ENCODE measurements at regions not wholly inside any gene's neighbourhood (a gene's known extent, or its start where the extent isn't known, plus 50 kb on each side); places are given as distances from the start of the nearest gene placed in this dataset.

DNA sequence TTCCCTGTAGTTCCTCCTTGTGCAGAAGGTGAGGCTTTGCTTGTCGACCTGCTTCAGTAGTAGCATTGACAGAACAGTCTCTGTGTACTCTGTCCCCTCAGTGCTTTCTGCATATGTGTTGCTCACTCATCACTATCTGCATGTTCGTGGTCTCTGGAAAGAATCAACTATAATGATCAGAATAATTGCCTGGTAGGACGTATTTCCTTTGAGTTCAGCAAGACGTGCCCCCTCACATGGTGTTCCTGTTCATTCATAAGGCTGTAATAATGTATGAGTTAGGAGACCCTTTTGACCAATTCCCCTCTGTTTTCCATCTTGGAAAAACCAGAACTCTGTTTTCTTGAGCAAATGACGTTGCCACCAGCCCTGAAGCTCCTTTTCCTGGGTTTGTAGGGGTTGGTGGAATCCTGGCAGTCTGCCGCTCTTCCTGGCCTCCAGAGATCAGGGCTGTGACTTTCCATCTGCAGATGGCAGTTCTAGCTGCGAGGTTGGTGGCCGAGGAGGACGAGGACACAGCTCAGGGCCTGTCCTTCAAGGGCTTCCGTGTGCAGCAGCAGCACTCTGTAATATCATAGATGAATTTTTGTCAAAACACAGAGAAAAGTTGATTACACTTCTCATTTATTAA, 61.9 kb downstream of the EXOSC2 start:
- no peak overlapping the region for H3K4me3 ChIP-seq (ENCODE audit: low read depth, low read length)
- TF ChIP-seq, protein P1, sequence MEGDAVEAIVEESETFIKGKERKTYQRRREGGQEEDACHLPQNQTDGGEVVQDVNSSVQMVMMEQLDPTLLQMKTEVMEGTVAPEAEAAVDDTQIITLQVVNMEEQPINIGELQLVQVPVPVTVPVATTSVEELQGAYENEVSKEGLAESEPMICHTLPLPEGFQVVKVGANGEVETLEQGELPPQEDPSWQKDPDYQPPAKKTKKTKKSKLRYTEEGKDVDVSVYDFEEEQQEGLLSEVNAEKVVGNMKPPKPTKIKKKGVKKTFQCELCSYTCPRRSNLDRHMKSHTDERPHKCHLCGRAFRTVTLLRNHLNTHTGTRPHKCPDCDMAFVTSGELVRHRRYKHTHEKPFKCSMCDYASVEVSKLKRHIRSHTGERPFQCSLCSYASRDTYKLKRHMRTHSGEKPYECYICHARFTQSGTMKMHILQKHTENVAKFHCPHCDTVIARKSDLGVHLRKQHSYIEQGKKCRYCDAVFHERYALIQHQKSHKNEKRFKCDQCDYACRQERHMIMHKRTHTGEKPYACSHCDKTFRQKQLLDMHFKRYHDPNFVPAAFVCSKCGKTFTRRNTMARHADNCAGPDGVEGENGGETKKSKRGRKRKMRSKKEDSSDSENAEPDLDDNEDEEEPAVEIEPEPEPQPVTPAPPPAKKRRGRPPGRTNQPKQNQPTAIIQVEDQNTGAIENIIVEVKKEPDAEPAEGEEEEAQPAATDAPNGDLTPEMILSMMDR (IDR thresholded peaks at IDR 0.05; ENCODE audit: control insufficient read depth, extremely low read depth, insufficient read depth), result no peak
- DNase-seq (ENCODE audit: low read depth), result no peak

DNA sequence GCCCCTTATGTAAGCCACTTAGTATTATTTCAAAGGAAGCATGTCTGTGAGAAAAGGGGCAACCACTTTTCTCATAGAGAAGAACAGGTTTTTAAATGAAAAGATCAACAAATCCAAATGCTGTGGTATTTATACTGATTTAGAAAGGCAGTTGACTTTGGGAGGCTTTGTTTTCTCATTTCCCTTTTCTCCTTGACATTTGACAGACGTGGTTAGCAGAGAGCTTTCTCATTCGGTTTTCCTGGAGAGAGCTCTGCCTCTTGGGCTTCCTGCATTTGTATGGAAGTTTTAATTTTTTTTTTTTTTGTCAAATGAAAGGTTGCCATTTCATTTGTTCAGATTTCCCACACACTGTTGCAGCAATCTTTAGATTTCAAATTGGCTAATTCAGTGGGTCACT, 62.5 kb downstream of the EXOSC2 start:
- TF ChIP-seq, protein P1 (IDR thresholded peaks at IDR 0.05; ENCODE audit: control insufficient read depth, extremely low read depth, insufficient read depth), result no peak
- H3K4me3 ChIP-seq (ENCODE audit: low read depth, low read length), result no peak overlapping the region
- DNase-seq (ENCODE audit: low read depth), result no peak

DNA sequence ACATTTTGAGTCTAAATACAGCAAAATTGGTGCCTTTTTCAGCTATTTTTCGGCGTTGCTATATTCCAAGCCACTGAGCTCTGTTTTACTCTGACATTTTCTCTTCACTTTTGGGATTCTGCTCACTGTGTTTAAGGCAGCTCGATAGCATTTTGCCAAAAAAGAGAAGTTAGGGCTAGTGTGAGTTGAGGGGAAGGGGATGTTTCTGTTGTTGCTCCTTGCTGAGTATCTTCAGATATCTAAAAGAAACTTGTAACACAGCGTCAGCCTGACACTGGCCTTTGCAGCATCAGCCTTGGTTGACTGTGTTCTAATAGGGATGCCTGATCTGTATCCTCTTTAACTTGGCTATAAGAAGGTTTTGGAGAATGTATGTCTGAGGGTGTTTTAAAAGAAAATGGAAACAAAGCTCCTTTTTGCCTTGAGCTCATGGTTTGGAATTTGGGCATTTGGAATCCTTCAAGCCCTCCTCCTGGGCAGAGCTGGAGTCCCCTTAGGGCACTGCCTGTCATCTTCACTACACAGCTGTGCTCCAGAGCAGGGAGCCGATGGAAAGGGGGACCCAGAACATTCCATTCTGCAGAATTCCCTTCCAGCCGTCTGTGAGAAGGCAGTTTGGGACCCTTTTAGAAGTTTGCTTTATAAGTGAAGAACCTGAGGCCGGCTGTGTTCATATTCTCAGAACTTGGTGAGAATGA, 63.0 kb downstream of the EXOSC2 start:
- no peak overlapping the region for H3K4me3 ChIP-seq (ENCODE audit: low read depth, low read length)
- no peak for DNase-seq (ENCODE audit: low read depth)
- TF ChIP-seq, protein P1 (IDR thresholded peaks at IDR 0.05; ENCODE audit: control insufficient read depth, extremely low read depth, insufficient read depth), result no peak

DNA sequence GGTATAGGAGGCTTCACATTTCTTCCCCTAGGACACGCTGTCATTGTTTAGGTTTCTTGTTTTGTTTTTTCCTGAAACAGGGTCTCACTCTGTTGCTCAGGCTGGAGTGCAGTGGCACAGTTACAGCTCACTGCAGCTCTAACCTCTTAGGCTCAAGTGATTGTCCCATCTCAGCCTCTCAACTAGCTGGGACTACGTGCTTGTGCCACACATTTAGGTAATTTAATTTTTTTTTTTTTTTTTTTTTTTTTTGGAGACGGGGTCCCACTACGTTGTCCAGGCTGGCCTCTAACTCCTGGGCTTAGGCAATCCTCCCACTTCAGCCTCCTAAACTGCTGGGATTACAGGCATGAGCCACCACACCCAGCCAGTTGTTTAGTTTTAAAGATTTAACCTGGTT, 66.2 kb downstream of the EXOSC2 start:
- DNase-seq (ENCODE audit: low read depth), result no peak
- TF ChIP-seq, protein P1 (IDR thresholded peaks at IDR 0.05; ENCODE audit: control insufficient read depth, extremely low read depth, insufficient read depth), result no peak
- H3K4me3 ChIP-seq (ENCODE audit: low read depth, low read length), result no peak overlapping the region

DNA sequence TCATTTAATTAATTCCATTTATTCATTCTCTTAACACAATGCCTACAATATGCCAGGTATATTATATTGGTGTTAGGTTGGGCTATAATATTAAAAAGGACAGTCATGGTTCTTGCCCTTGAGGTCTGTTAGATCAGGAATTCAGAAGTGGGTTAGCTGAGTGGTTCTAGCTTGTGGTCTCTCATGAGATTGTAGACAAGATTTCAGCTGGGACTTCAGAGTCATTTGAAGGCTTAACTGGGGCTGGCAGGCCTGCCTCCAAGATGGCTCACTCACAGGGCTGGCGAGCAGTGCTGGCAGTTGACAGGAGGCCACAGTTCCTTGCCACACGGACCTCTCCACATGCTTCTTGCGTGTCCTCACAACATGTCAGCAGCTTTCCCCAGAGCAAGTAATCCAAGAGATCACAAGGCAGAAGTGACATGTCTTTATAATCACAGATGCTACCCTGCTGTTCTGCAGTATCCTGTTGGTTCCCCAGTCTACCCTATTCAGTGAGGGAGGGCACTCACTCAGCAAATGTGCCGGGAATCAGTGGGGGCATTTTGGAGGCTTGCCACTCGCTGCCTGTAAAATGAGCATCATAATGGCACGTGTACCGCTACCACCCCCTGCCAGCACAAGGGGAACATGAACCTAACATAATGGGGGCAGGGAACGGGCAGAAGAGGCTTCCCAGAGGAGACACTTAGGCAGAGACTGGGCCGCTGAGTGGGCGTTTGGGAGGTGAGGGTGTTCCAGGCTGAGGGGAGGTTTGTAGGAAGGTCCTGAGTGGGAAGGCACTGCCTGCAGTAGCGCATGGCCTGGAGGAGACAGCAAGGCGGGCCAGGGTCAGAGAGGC, 70.0 kb downstream of the EXOSC2 start:
- no peak for DNase-seq (ENCODE audit: low read depth)
- no peak overlapping the region for H3K4me3 ChIP-seq (ENCODE audit: low read depth, low read length)
- TF ChIP-seq, protein P1 (IDR thresholded peaks at IDR 0.05; ENCODE audit: control insufficient read depth, extremely low read depth, insufficient read depth), result no peak

DNA sequence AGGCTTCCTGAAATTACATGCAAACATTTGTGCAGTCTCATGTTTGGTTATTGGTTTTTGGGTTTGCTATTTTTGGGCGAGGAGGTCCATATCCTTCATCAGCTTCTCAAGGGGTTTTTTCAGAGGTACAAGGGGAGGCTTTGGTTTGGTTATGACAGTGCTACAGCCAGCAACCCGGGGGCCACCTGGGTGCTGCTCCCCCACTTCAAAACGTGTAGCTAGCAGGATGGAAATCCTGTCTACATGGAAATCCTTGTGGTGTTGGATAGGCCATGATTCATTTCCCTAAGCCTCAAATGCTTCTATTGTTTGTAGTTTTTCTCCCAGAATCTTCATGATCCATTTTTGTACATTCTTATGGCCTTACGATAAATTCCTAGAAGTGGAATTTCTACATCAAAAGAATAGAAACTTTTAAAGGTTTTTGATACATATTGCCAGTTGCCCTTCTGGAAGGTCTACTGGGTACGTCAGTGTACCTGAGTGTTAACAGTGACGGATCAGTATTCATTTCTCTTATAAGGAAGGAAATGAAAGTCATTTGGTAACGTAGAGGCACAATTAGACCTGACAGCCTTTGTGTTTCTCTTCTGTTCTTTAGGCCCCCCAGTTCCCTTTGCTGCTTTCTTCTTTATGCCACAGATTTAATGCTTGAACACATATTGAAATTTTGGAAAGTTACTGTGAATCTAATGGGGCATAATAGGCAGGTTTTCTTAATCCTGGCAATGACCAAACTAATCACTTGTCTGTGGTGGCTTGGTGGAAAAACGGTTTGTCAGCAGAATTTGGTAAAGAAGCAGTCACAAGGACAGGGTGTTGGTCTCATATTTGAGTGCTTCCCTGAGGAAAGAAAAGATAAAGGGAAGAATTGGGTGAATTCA, 69.7 kb upstream of the ABL1 start:
- DNase-seq (ENCODE audit: low read depth), result no peak
- no peak overlapping the region for H3K4me3 ChIP-seq (ENCODE audit: low read depth, low read length)
- TF ChIP-seq, protein P1 (IDR thresholded peaks at IDR 0.05; ENCODE audit: control insufficient read depth, extremely low read depth, insufficient read depth), result no peak

Measured in LNCaP clone FGC (cell line).